ENCODE measurements at regions not wholly inside any gene's neighbourhood (a gene's known extent, or its start where the extent isn't known, plus 50 kb on each side); places are given as distances from the start of the nearest gene placed in this dataset.

DNA sequence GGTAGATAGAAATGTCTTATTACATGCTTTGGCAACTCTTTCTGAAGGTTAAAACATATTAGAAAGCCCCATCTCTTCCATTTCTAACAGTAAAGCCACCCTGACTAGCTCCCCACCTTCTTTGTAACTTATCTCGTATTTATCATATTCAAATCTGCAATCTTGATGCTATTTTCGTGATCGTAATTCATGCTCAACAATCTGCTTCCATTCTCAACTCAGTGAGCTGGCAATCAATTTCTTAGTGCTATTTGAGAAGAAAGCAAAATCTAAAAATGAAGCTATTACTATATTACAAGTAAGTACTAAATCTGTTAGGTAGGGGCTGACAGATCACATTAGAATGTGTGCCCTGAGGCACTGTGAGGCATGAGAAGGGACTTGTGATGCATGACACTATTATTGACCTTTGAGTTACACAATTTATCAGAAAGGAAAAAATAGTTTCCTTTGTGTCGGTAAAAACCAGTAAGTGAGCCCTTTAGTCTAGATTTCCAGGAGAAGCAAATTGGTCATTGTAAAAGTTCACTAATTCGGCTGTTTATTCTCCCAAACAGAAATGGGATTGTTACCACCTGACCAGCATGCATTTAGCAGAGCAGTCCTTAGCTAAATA, 379.7 kb upstream of the CNTN6 start:
- TF ChIP-seq, protein P1, sequence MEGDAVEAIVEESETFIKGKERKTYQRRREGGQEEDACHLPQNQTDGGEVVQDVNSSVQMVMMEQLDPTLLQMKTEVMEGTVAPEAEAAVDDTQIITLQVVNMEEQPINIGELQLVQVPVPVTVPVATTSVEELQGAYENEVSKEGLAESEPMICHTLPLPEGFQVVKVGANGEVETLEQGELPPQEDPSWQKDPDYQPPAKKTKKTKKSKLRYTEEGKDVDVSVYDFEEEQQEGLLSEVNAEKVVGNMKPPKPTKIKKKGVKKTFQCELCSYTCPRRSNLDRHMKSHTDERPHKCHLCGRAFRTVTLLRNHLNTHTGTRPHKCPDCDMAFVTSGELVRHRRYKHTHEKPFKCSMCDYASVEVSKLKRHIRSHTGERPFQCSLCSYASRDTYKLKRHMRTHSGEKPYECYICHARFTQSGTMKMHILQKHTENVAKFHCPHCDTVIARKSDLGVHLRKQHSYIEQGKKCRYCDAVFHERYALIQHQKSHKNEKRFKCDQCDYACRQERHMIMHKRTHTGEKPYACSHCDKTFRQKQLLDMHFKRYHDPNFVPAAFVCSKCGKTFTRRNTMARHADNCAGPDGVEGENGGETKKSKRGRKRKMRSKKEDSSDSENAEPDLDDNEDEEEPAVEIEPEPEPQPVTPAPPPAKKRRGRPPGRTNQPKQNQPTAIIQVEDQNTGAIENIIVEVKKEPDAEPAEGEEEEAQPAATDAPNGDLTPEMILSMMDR (conservative IDR thresholded peaks at IDR 0.05; ENCODE audit: low read depth in 2 of 2): no peak
- TF ChIP-seq EZH2 (IDR thresholded peaks at IDR 0.05; ENCODE audit: low read depth, unreplicated experiment): no peak
- TF ChIP-seq EZH2phosphoT487 (IDR thresholded peaks at IDR 0.05; ENCODE audit: unreplicated experiment): no peak
- no peak for TF ChIP-seq JUNB (IDR thresholded peaks at IDR 0.05; ENCODE audit: unreplicated experiment)
- no peak for TF ChIP-seq POLR2AphosphoS5 (IDR thresholded peaks at IDR 0.05; ENCODE audit: low read depth)
- TF ChIP-seq, protein P2, sequence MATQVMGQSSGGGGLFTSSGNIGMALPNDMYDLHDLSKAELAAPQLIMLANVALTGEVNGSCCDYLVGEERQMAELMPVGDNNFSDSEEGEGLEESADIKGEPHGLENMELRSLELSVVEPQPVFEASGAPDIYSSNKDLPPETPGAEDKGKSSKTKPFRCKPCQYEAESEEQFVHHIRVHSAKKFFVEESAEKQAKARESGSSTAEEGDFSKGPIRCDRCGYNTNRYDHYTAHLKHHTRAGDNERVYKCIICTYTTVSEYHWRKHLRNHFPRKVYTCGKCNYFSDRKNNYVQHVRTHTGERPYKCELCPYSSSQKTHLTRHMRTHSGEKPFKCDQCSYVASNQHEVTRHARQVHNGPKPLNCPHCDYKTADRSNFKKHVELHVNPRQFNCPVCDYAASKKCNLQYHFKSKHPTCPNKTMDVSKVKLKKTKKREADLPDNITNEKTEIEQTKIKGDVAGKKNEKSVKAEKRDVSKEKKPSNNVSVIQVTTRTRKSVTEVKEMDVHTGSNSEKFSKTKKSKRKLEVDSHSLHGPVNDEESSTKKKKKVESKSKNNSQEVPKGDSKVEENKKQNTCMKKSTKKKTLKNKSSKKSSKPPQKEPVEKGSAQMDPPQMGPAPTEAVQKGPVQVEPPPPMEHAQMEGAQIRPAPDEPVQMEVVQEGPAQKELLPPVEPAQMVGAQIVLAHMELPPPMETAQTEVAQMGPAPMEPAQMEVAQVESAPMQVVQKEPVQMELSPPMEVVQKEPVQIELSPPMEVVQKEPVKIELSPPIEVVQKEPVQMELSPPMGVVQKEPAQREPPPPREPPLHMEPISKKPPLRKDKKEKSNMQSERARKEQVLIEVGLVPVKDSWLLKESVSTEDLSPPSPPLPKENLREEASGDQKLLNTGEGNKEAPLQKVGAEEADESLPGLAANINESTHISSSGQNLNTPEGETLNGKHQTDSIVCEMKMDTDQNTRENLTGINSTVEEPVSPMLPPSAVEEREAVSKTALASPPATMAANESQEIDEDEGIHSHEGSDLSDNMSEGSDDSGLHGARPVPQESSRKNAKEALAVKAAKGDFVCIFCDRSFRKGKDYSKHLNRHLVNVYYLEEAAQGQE (IDR thresholded peaks at IDR 0.05; ENCODE audit: unreplicated experiment): no peak
- no peak for TF ChIP-seq CREB1 (CRISPR knock-in tag; IDR thresholded peaks at IDR 0.05; ENCODE audit: low read depth)
- no peak for TF ChIP-seq ZNF114 (CRISPR knock-in tag; IDR thresholded peaks at IDR 0.05)
- TF ChIP-seq, protein P3, sequence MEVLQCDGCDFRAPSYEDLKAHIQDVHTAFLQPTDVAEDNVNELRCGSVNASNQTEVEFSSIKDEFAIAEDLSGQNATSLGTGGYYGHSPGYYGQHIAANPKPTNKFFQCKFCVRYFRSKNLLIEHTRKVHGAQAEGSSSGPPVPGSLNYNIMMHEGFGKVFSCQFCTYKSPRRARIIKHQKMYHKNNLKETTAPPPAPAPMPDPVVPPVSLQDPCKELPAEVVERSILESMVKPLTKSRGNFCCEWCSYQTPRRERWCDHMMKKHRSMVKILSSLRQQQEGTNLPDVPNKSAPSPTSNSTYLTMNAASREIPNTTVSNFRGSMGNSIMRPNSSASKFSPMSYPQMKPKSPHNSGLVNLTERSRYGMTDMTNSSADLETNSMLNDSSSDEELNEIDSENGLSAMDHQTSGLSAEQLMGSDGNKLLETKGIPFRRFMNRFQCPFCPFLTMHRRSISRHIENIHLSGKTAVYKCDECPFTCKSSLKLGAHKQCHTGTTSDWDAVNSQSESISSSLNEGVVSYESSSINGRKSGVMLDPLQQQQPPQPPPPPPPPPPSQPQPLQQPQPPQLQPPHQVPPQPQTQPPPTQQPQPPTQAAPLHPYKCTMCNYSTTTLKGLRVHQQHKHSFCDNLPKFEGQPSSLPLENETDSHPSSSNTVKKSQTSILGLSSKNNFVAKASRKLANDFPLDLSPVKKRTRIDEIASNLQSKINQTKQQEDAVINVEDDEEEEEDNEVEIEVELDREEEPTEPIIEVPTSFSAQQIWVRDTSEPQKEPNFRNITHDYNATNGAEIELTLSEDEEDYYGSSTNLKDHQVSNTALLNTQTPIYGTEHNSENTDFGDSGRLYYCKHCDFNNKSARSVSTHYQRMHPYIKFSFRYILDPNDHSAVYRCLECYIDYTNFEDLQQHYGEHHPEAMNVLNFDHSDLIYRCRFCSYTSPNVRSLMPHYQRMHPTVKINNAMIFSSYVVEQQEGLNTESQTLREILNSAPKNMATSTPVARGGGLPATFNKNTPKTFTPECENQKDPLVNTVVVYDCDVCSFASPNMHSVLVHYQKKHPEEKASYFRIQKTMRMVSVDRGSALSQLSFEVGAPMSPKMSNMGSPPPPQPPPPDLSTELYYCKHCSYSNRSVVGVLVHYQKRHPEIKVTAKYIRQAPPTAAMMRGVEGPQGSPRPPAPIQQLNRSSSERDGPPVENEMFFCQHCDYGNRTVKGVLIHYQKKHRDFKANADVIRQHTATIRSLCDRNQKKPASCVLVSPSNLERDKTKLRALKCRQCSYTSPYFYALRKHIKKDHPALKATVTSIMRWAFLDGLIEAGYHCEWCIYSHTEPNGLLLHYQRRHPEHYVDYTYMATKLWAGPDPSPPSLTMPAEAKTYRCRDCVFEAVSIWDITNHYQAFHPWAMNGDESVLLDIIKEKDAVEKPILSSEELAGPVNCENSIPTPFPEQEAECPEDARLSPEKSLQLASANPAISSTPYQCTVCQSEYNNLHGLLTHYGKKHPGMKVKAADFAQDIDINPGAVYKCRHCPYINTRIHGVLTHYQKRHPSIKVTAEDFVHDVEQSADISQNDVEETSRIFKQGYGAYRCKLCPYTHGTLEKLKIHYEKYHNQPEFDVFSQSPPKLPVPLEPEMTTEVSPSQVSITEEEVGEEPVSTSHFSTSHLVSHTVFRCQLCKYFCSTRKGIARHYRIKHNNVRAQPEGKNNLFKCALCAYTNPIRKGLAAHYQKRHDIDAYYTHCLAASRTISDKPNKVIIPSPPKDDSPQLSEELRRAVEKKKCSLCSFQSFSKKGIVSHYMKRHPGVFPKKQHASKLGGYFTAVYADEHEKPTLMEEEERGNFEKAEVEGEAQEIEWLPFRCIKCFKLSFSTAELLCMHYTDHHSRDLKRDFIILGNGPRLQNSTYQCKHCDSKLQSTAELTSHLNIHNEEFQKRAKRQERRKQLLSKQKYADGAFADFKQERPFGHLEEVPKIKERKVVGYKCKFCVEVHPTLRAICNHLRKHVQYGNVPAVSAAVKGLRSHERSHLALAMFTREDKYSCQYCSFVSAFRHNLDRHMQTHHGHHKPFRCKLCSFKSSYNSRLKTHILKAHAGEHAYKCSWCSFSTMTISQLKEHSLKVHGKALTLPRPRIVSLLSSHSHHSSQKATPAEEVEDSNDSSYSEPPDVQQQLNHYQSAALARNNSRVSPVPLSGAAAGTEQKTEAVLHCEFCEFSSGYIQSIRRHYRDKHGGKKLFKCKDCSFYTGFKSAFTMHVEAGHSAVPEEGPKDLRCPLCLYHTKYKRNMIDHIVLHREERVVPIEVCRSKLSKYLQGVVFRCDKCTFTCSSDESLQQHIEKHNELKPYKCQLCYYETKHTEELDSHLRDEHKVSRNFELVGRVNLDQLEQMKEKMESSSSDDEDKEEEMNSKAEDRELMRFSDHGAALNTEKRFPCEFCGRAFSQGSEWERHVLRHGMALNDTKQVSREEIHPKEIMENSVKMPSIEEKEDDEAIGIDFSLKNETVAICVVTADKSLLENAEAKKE (CRISPR knock-in tag; IDR thresholded peaks at IDR 0.05): no peak
- TF ChIP-seq, protein P4, sequence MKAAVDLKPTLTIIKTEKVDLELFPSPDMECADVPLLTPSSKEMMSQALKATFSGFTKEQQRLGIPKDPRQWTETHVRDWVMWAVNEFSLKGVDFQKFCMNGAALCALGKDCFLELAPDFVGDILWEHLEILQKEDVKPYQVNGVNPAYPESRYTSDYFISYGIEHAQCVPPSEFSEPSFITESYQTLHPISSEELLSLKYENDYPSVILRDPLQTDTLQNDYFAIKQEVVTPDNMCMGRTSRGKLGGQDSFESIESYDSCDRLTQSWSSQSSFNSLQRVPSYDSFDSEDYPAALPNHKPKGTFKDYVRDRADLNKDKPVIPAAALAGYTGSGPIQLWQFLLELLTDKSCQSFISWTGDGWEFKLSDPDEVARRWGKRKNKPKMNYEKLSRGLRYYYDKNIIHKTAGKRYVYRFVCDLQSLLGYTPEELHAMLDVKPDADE (IDR thresholded peaks at IDR 0.05): no peak

Data from GM23338 (cell line).